ENCODE measurements at regions not wholly inside any gene's neighbourhood (a gene's known extent, or its start where the extent isn't known, plus 50 kb on each side); places are given as distances from the start of the nearest gene placed in this dataset.
"Not testable (repeated sequence)": the region's sequence is repeated elsewhere in the genome, so short reads cannot be mapped to it uniquely, and the experiment has no call there.

DNA sequence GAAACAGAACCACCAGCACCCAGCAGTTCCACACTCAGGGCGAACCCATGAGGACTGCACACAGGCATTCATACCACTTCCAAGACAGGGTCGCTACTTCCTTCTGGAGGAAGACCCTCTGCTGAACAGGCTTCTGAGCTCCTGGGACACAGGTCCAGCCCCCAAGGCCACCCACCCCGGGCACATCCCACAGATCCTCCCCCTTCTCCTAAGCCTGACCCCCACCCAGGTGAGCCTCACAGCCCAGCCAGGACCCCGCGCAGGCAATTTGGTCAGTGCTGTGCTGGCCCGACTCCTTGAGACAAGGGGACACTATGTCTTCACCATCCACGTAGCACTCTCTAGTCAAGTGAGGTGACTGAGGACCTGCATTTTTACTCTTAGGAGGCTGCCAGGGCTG lies 5382.7 kb upstream of the TPTE start:
- not testable (repeated sequence) for DNase-seq

- DNase-seq = not testable (repeated sequence)
Observed at GRCh38 chr21:5139528-5139927, 5381.9 kb upstream of the TPTE start.

DNA sequence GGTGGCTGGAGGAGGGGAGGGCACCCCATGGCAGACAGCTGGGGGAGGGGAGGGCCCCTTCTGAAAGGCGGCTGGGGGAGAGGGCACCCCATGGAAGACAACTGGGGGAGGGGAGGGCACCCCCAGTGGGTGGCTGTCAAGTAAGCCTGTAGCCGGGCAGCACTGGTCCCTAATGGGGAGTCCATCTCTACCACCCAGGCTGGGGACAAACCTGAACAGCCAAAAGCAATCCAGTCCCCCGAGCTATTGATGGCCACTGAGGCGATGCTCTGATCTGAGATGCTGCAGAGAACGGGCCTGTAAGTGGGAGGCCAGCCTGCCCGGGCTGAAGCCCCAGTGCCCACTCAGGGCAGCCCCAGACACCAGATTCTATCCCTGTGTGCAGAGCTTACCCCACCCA lies 5378.4 kb upstream of the TPTE start:
- DNase-seq = not testable (repeated sequence)

DNA sequence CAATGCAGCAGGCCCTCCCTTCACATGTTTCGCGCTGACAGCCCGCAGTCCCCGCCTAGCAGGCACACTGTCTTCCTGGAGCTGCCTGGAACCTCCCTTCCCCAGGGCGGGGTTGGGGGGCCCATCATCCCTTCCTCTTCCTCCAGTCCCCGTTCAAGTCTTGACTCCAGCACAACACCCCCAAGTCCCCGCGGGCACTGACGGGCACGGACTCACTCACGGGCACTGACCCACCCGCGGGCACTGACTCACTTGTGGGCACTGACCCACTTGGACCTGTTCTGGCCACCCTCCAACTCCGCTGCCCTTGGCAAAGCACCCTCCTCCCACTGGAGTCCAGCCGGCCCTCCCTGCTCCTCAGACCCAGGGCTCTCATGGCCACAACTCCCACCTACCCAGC lies 5376.7 kb upstream of the TPTE start:
- not testable (repeated sequence) for DNase-seq

GRCh38 chr21:5147685-5148084 lies 5373.7 kb upstream of the TPTE start:
- not testable (repeated sequence) for DNase-seq

- not testable (repeated sequence) for DNase-seq
Observed at GRCh38 chr21:5149222-5149621, 5372.2 kb upstream of the TPTE start.

DNA sequence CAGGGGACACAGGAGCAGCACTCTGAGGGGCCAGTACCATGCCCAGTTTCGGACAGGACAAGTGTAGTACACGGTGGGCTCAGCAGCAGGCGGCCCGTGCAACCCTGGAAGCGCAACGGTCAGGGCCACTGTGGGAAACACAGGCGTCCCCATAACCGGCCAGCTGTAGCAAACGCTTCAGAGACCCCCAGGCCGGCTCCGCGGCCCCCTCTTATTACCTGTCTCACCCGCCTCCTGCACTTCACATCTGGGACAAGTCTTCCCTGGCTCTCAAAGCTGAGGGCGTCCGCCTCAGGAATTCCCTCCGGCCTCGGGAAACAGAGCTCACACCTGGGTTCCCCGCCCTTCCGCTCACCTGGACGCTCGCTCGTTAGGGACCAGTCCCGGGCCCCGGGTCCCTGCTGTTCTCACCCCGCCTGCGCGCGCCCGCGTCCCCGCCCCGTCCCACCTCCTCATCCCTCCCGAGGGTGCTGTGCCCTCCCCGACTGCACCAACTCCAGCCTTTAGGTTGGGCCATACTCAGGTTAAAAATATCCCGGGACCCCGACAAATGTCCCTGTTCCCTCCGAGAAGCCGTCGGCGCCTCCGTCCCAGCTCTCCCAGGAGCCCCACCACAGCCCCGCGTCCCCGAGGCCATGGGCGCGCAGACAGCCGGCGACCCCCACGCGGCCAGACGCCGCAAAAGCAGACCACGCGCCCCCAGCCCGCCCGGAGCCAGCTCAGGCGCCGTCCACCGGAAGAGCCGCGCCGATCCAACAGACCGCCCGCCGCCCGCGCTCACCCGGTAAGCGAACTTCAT lies 5367.3 kb upstream of the TPTE start:
- DNase-seq = not testable (repeated sequence)

- DNase-seq = peak; percentile 83 to 85
Observed at GRCh38 chr21:5154641-5154982, 5366.8 kb upstream of the TPTE start.

DNA sequence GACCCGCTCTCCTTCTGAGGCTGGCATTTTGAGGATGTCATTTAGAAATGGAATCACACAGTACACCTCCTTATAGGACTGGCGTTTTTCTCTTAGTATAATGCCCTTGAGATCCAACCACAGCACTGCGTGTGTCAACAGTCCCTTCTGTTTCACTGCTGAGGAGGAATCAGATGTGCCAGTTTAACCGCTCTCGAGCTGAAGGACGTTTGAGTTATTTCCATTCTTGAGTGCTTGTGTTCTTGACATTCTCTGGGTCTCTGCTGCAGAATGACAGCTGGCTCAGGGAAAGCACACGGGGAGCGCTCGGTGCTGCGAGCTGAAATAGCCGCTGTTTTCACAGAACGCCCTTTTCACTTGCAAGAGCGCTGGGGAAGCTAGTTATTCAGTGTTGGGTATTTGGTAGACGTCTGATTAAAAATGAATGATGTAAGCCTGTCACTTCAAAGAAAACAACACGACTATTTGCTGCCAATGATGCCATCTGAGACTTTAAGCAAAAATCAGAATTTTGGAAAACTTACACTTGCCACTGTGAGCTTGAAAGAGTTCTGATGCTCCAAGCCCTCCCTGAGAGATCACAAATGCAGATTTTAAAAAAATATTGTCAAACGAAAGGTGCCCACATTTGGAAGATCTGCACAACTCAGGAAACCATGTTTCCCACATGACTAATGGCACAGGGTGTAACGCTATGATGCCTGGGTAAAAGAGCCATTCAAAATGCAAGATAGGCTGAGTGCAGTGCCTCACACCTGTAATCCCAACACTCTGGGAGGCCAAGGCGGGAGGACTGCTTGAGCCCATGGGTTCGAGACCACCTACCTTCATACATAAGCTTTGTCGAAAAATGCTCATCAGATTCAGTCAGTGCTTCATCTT lies 5358.4 kb upstream of the TPTE start:
- DNase-seq = not testable (repeated sequence)

- DNase-seq = not testable (repeated sequence)
Observed at GRCh38 chr21:5165829-5166228, 5355.6 kb upstream of the TPTE start.

All from stimulated activated CD4-positive, alpha-beta T cell treated with anti-CD3 and anti-CD28 coated beads, Interleukin-2, amount 100 ng/mL, for 24 hours (primary cell).